NT2/D1 (cell line): ENCODE measurements at regions not wholly inside any gene's neighbourhood (a gene's known extent, or its start where the extent isn't known, plus 50 kb on each side); places are given as distances from the start of the nearest gene placed in this dataset.
"Not testable (repeated sequence)": the region's sequence is repeated elsewhere in the genome, so short reads cannot be mapped to it uniquely, and the experiment has no call there.

ENCODE experiments used
- DNase-seq: peaks from one replicate; pipeline ENCODE4 v3.0.0-alpha.2; 2011; ENCODE audit warnings: low read depth, low spot score
- H3K27me3 ChIP-seq: 2 replicates; pipeline ENCODE4 v1.6.0; 2011; ENCODE audit warnings: mild to moderate bottlenecking; ENCODE audit not compliant: insufficient read length, insufficient read depth
- H3K36me3 ChIP-seq: 2 replicates; pipeline ENCODE4 v1.6.1; 2011; ENCODE audit warnings: mild to moderate bottlenecking, low read length, mixed read lengths; ENCODE audit not compliant: insufficient read depth, insufficient read length
- H3K4me1 ChIP-seq: 2 replicates; pipeline ENCODE4 v1.5.1; 2011; ENCODE audit not compliant: insufficient read depth, insufficient read length
- H3K4me3 ChIP-seq: 2 replicates; pipeline ENCODE4 v1.5.1; 2011; ENCODE audit warnings: low read depth; ENCODE audit not compliant: insufficient read length
- H3K9ac ChIP-seq: 2 replicates; pipeline ENCODE4 v1.6.0; 2011; ENCODE audit warnings: low read depth; ENCODE audit not compliant: insufficient read length
- H3K9me3 ChIP-seq: 2 replicates; pipeline ENCODE4 v1.5.1; 2011; ENCODE audit warnings: mild to moderate bottlenecking, low read length; ENCODE audit not compliant: insufficient read depth
- SUZ12 ChIP-seq: IDR thresholded peaks from 2 replicates; pipeline ENCODE4 v1.6.1; 2011; ENCODE audit not compliant: insufficient read length, insufficient read depth; ENCODE audit errors: extremely low read depth
- YY1 ChIP-seq: IDR thresholded peaks from 2 replicates; pipeline ENCODE4 v1.6.1; 2011; ENCODE audit not compliant: insufficient read length, insufficient read depth
- ZNF274 ChIP-seq: IDR thresholded peaks from 2 replicates; pipeline ENCODE4 v1.6.1; 2011; ENCODE audit warnings: mild to moderate bottlenecking, low read depth, low read length

DNA sequence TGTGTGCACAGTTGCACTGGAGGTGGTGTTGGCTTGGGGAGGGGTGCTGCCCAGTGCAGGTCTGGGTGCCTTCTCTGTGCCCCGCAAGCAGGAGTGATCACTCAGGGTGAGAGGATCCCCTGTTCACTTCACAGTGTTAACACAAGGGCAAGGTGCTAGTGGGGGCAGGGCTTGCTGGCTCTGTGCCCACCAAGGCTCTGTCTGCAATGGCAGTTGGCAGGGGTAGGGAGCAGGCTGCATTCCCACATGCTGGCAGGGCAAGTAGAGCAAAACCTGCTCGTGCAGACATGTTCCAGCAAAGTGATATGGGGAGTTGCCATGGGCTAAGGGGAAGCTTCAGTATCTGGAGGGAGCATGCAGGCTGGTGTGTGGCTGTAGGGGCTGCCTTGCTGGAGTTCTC is 428.0 kb downstream of the ZNF674 start:
- no peaks in the 10 kb centered on the region for H3K9me3 ChIP-seq
- H3K4me3 ChIP-seq = no peak overlapping the region
- no peak for DNase-seq
- peaks cover 3% of the 10 kb centered on the region for H3K4me1 ChIP-seq
- H3K36me3 ChIP-seq = no peaks in the 10 kb centered on the region
- TF ChIP-seq SUZ12 (no peak), YY1 (no peak), ZNF274 (no peak)
- H3K9ac ChIP-seq = no peak overlapping the region
- no peaks in the 10 kb centered on the region for H3K27me3 ChIP-seq

DNA sequence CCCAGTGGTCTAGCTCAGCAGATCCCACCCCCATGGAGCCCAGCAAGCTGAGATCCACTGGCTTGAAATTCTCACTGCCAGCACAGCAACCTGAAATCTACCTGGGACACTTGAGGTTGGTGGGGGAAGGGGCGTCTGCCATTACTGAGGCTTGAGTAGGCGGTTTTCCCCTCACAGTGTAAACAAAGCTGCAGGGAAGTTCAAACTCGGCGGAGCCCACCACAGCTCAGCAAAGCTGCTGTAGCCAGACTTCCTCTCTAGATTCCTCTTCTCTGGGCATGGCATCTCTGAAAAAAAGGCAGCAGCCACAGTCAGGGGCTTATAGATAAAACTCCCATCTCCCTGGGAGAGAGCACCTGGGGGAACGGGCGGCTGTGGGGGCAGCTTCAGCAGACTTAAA is 457.9 kb downstream of the ZNF674 start:
- not testable (repeated sequence) for H3K9me3 ChIP-seq, DNase-seq, H3K4me1 ChIP-seq, H3K27me3 ChIP-seq, H3K4me3 ChIP-seq, H3K9ac ChIP-seq, H3K36me3 ChIP-seq

DNA sequence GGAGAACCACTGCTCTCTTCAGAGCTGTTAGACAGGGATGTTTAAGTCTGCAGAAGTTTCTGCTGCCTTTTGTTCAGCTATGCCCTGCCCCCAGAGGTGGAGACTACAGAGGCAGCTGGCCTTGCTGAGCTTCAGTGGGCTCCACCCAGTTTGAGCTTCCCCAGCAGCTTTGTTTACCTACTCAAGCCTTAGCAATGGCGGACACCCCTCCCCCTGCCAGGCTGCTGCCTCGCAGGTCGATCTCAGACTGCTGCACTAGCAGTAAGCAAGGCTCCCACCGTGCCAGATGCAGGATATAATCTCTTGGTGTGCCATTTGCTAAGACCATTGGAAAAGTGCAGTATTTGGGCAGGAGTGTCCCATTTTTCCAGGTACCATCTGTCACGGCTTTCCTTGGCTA is 465.1 kb downstream of the ZNF674 start:
- H3K9ac ChIP-seq, H3K4me3 ChIP-seq, DNase-seq, H3K36me3 ChIP-seq, H3K27me3 ChIP-seq, H3K4me1 ChIP-seq: not testable (repeated sequence)
- H3K9me3 ChIP-seq = peaks cover 11% of the 10 kb centered on the region

DNA sequence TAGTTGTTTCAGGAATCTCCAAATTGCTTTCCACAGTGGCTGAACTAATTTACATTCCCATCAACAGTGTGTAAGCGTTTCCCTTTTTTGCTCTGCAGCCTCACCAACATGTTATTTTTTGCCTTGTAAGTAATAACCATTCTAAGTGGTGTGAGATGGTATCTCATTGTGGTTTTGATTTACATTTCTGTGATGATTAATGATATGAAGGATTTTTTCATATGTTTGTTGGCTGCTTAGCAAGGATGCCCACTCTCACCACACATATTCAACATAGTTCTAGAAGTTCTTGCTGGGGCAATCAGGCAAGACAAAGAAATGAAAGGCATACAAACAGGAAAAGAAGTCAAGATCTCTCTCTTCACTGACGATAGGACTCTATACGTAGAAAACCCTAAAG is 472.4 kb downstream of the ZNF674 start:
- H3K27me3 ChIP-seq = no peaks in the 10 kb centered on the region
- no peaks in the 10 kb centered on the region for H3K9me3 ChIP-seq
- DNase-seq = no peak
- H3K9ac ChIP-seq = no peak overlapping the region
- H3K4me1 ChIP-seq = no peaks in the 10 kb centered on the region
- no peaks in the 10 kb centered on the region for H3K36me3 ChIP-seq
- no peak for TF ChIP-seq YY1
- TF ChIP-seq SUZ12 = no peak
- TF ChIP-seq ZNF274 = no peak
- H3K4me3 ChIP-seq = no peak overlapping the region

DNA sequence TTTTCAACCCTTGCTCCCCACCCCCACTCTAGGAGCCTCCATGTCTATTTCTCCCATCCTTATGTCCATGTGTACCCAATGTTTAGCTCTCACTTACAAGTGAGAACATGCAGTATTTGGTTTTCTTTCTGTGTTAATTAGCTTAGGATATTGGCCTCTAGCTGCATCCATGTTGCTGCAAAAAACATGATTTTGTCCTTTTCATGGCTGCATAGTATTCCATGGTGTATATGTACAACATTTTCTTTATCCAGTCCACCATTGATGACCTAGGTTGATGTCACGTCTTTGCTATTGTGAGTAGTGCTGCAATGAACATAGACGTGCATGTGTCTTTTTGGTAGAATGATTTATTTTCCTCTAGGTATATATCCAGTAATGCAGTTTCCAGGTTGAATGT is 472.8 kb downstream of the ZNF674 start:
- no peak overlapping the region for H3K9ac ChIP-seq
- DNase-seq = no peak
- H3K4me1 ChIP-seq = no peaks in the 10 kb centered on the region
- TF ChIP-seq YY1 = no peak
- no peak for TF ChIP-seq SUZ12
- no peak for TF ChIP-seq ZNF274
- H3K27me3 ChIP-seq = no peaks in the 10 kb centered on the region
- no peaks in the 10 kb centered on the region for H3K9me3 ChIP-seq
- no peaks in the 10 kb centered on the region for H3K36me3 ChIP-seq
- H3K4me3 ChIP-seq = no peak overlapping the region

DNA sequence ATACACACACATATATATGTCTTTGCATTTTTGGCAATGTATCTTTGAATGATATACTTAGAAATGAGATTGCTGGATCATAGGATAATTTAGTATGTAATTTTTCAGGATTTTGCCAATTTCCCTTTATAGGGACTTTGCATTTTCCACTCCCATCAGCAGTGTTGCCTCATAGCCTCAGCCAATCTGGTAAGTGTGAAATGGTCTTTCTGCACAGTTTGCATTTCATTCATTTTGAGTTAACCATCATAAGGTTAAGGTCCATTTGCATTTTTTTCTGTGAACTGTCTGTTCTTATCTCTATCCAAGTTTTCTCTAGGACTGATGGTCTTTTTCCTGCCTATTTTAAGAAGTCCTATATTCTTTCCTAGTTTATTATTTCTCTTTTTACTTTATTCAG is 474.8 kb downstream of the ZNF674 start:
- DNase-seq = no peak
- Histone ChIP-seq H3K9me3 (no peaks in the 10 kb centered on the region), H3K36me3 (no peaks in the 10 kb centered on the region), H3K4me1 (no peaks in the 10 kb centered on the region), H3K9ac (no peak overlapping the region), H3K4me3 (no peak overlapping the region), H3K27me3 (no peaks in the 10 kb centered on the region)
- no peak for TF ChIP-seq SUZ12
- TF ChIP-seq ZNF274 = no peak
- no peak for TF ChIP-seq YY1

DNA sequence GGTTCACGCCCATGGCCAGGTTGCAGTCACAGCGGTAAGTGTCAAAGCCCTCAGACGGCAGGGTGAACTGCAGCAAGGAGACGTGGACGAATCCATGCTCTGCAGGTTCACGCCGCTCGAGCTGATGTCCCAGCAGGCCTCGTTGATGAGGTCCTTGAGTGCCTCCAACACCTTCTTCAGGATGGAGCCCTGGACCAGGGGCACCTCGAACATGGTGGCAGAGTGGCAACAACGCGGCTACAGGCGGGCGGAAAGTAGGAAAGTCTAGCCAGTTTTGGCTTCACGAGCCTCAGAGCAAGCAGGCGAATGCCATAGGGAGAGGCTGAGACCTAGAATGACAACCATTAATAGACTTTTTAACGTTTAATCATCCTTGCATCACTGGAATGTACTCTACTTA is 485.9 kb downstream of the ZNF674 start:
- Histone ChIP-seq H3K9ac (no peak overlapping the region), H3K36me3 (no peaks in the 10 kb centered on the region), H3K9me3 (peaks cover 14% of the 10 kb centered on the region; the same call in 1 of the 2 replicates), H3K27me3 (no peaks in the 10 kb centered on the region), H3K4me3 (no peak overlapping the region), H3K4me1 (no peaks in the 10 kb centered on the region)
- TF ChIP-seq SUZ12 = no peak
- no peak for TF ChIP-seq ZNF274
- TF ChIP-seq YY1 = no peak
- DNase-seq = no peak

DNA sequence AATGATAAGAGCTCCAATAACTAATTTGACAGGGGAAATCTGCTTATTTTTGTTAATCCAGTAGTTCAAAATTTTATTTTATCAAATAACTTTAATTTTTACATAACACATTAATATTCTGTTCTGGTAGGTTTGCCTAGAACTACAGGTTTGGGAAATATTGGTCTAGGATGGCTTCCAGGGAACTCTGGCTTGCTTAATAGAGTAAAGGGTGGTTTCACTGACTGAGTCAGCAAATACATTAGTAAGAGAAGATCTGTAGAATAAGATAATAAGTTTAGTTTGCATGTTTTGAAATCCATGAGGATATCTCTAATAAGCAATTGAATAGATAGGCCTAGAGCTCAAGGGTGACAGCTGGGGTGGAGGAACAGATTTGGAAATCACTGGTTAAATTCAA is 500.7 kb downstream of the ZNF674 start:
- Histone ChIP-seq H3K9ac (no peak overlapping the region), H3K9me3 (peaks cover 16% of the 10 kb centered on the region; the same call in 1 of the 2 replicates), H3K4me3 (no peak overlapping the region), H3K4me1 (no peaks in the 10 kb centered on the region), H3K27me3 (no peaks in the 10 kb centered on the region), H3K36me3 (no peaks in the 10 kb centered on the region)
- TF ChIP-seq SUZ12 (no peak), ZNF274 (no peak), YY1 (no peak)
- DNase-seq = no peak
